Left kidney (tissue), 1 donor: ENCODE measurements at regions not wholly inside any gene's neighbourhood (a gene's known extent, or its start where the extent isn't known, plus 50 kb on each side); places are given as distances from the start of the nearest gene placed in this dataset.
A peak's percentile ranks its signal among the peaks of the same experiment; 100 is the strongest.
"Not testable (repeated sequence)": the region's sequence is repeated elsewhere in the genome, so short reads cannot be mapped to it uniquely, and the experiment has no call there.

Experiments
- DNase-seq: peaks from one replicate; pipeline ENCODE4 v3.0.0-alpha.2; 2013

- not testable (repeated sequence) for DNase-seq
Observed at GRCh38 chr7:81042646-81043045, 123.8 kb upstream of the SEMA3C start.

DNA sequence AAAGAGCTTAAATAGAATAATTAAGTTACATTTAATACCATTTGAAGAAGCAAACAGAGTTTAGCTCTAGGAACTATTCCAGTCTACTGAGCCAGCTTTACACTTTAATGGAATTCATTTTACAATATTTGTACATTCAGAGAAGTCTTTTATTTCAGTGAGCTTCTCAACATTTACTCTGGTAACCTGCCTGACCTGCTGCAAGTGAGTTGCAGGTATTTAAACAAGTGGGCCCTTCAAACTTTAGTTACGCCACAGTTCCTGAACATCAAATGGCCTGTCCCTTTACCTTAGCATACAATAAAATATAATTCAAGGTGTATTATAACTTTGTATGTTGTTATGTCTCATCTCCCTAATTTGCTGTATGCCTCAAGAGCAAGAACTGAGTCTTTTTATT is 121.6 kb upstream of the SEMA3C start:
- DNase-seq = no peak

DNA sequence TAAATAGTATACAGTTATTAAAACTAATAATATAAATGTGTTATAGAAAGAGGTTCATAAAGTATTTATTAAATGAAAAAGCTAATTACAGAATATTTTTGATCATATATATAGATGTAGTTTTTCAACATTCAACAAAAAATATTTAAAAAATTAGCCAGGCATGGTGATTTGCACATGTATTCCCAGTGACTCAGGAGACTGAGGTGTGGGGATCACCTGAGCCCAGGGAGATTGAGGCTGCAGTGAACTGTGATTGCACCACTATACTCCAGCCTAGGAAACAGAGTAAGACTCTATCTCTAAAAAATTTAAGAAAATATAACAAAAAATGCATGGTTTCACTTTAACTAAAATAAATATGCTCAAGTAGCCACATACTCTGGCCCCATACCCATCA is 118.0 kb upstream of the SEMA3C start:
- DNase-seq = no peak

DNA sequence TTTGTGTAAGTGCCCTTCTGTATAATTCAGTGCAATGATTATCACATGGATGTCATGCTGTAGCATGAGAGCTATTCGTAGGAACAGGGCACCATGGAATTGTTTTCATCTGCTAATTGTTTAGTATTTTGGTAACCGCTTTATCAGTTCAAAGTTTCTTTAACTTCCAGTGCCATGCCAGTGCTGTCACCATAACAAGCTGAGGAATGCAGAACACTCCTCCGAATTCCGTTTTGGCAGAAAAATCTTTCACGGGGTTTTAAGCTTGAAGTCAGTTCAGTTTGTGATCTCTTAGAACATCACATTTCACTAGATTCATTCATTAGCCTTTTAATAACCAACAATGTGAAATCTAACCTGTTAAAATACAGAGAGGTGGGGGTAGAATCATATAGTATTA is 117.2 kb upstream of the SEMA3C start:
- no peak for DNase-seq

GRCh38 chr7:81031996-81032395 is 113.1 kb upstream of the SEMA3C start:
- DNase-seq = no peak

GRCh38 chr7:81031243-81031642 is 112.4 kb upstream of the SEMA3C start:
- DNase-seq = no peak

GRCh38 chr7:81030472-81030871 is 111.6 kb upstream of the SEMA3C start:
- no peak for DNase-seq

- no peak for DNase-seq
Observed at GRCh38 chr7:81029511-81029910, 110.7 kb upstream of the SEMA3C start.

GRCh38 chr7:81025360-81025759 is 106.5 kb upstream of the SEMA3C start:
- no peak for DNase-seq

DNA sequence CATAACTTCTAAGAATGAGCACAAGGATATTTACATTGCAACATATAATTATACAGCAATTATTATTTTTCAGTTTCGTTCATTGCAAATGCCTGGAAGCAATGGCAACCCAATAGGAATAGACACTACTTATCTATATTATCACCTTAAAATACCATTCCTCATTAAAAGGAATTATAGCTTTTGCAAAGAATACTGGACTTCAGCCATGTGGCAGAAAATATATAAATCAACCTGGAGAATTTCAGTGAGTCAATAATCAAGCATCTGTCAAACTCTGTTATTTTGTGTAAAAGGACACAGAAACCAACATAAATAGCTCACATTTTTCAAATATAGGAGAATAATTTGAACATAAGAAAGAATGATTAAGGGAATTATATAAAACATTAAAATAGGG is 96.1 kb upstream of the SEMA3C start:
- DNase-seq = no peak

- DNase-seq = no peak
Observed at GRCh38 chr7:81014266-81014665, 95.4 kb upstream of the SEMA3C start.

- peak; percentile 3 for DNase-seq
Observed at GRCh38 chr7:81013083-81013817, 94.4 kb upstream of the SEMA3C start.

- DNase-seq = no peak
Observed at GRCh38 chr7:81008901-81009300, 90.0 kb upstream of the SEMA3C start.

DNA sequence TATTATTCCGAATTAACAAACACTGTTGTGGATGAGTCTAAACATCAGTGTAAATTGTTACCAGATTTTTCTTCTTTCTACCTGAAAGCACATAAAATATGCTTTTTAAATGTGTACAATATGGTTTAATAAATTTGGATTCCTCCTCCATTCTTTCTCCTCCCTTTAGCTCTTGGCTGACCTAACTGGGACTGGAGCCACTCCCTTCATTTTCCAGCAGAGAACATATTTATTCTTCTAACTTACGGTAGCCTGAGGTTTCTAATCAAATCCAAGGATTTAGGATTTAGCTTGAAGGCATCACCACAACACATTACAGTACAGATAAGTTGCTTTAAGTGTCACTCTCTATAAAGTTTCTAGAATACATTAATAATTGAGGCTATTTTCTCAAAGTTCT is 88.2 kb upstream of the SEMA3C start:
- no peak for DNase-seq

DNA sequence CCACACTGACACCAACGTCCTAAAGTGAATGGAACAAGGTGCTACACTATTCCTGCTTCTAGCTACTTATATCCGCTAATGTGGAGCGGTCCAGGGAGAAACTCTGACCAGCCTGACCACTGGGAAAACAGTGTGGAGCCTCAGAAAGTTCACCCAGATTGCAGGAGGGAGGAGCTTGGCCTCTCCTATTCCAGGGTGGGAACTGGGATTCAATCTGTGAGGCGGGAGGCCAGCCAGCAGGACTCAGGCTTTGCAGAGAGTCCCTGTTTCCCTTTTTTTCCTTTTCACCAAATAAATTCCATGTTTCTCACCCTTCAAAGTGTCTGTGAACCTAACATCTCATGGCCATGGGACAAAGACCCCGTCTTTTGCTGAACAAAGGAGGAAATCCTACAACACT is 86.4 kb upstream of the SEMA3C start:
- no peak for DNase-seq

- DNase-seq = no peak
Observed at GRCh38 chr7:81004098-81004497, 85.2 kb upstream of the SEMA3C start.

DNA sequence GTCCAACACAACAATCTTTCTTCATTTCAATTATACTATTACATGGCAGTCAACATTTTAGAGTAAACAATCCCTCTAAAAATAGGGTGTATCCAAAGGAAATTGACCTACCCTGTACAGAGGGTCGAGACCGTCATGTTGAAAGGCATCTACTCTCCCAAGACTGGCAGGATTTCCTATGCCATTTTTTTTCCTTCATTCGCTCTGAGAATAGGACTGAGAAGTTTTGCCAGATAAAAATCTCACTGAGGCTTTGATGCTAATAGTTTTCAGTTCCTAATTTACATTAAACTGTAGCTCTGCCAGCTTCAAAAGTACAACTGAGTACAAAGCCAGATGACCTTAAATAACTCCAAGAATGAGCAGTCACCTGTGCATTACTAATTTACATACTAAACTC is 84.5 kb upstream of the SEMA3C start:
- no peak for DNase-seq

- DNase-seq = no peak
Observed at GRCh38 chr7:81002421-81002820, 83.6 kb upstream of the SEMA3C start.

GRCh38 chr7:80999771-81000170 is 80.9 kb upstream of the SEMA3C start:
- no peak for DNase-seq

DNA sequence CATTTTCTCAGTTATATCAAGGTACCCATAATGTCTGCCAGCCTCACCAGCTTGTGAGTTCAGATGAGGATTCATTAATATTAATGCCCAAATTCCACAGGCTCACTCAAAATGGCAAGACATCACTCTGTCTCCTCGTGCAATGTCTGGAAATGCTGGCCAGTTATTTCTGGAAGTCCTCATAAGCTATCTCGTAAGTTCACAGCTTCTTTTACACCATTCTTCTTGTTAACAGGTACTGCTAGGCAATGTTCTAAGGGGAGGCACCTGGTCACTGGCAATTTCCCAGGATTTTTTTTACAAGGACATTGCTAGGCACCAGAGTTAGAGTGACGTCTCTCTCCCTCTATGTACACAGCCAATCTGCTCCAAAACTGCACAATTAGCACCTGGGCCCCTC is 80.2 kb upstream of the SEMA3C start:
- DNase-seq = no peak

DNA sequence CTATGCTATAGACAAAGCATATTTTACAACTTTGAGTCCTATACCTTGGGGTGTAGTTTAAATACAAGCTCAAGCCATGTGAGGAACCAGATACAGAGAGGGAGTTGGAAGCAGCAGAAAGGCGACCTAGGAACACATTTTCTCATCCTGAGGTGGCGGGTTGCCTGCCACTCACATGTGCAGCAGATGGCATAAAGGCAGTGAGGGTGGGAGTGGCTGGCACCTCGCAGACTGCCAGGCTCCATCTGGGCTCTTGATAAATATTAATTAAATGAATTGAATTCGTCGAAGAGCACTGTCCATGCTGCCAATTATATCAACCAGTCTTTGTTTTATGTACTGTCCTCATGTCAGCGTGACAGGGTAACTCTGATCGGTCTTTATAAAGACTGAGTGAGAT is 79.0 kb upstream of the SEMA3C start:
- no peak for DNase-seq

DNA sequence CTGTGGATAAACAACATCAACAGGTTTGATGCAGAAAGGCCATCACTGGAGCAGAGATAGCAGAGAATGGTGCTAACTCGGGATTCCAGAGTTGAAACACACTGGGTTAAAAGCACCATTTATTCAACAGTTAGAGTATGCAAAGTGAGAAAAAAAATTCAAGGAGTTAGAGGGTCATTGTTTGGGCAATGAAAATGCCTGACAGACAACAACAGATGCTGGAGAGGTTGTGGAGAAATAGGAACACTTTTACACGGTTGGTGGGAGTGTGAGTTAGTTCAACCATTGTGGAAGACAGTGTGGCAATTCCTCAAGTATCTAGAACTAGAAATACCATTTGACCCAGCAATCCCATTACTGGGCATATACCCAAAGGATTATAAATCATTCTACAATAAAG is 77.4 kb upstream of the SEMA3C start:
- not testable (repeated sequence) for DNase-seq

GRCh38 chr7:80991654-80992053 is 72.8 kb upstream of the SEMA3C start:
- DNase-seq = no peak

GRCh38 chr7:80984619-80985018 is 65.8 kb upstream of the SEMA3C start:
- DNase-seq = no peak

DNA sequence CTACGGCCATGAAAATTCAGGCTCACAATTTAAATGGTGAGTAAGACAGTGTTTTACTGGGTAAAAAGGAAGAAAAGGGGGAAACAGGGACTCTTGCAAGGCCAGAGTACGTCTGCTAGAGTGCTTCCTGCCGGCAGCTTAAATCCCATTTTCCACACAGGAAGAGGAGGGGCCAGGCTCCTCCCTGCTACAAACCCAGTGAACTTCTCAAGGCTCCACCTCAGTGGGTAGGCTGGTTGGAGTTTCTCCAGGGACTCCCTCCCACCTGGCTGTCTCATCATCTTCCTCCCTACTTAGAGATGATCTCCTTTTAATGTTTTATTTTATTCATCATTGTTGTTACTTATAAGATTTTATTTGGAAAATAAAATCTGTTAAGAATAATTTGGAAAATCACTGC is 62.6 kb upstream of the SEMA3C start:
- no peak for DNase-seq
